RWPE2 (cell line): ENCODE measurements at regions not wholly inside any gene's neighbourhood (a gene's known extent, or its start where the extent isn't known, plus 50 kb on each side); places are given as distances from the start of the nearest gene placed in this dataset.

Experiments
- ATAC-seq: fragments of 200-7000 bp; cut with Tn5 transposase; 3 replicates; pipeline ENCODE4 v1.9.1; 2021; ENCODE audit warnings: low read depth
- DNase-seq: peaks from one replicate; pipeline ENCODE4 v3.0.0-alpha.2; 2020; ENCODE audit warnings: low spot score
- H3K27ac ChIP-seq: fragments of 450-650 bp; 2 replicates; pipeline ENCODE4 v1.5.1; 2017; ENCODE audit warnings: mild to moderate bottlenecking; ENCODE audit not compliant: poor library complexity, severe bottlenecking
- H3K27me3 ChIP-seq: fragments of 250-450 bp; sonication (Bioruptor Pico); 2 replicates; pipeline ENCODE4 v1.5.1; 2021; ENCODE audit warnings: mild to moderate bottlenecking, moderate library complexity; ENCODE audit not compliant: insufficient read depth, poor library complexity, severe bottlenecking
- H3K36me3 ChIP-seq: fragments of 250-450 bp; sonication (Bioruptor Pico); 2 replicates; pipeline ENCODE4 v1.5.1; 2020; ENCODE audit warnings: low read depth, mild to moderate bottlenecking, moderate library complexity
- H3K4me1 ChIP-seq: fragments of 250-450 bp; sonication (Bioruptor Pico); 2 replicates; pipeline ENCODE4 v1.5.1; 2021; ENCODE audit warnings: mild to moderate bottlenecking, moderate library complexity; ENCODE audit not compliant: insufficient read depth, poor library complexity, severe bottlenecking
- H3K4me3 ChIP-seq: fragments of 250-450 bp; sonication (Bioruptor Pico); 2 replicates; pipeline ENCODE4 v1.5.1; 2021; ENCODE audit warnings: mild to moderate bottlenecking, moderate library complexity; ENCODE audit not compliant: severe bottlenecking
- H3K9me3 ChIP-seq: fragments of 250-450 bp; sonication (Bioruptor Pico); 2 replicates; pipeline ENCODE4 v1.5.1; 2021; ENCODE audit warnings: mild to moderate bottlenecking, moderate library complexity; ENCODE audit not compliant: severe bottlenecking
- TF ChIP-seq, protein P1 (sequence below): fragments of 450-650 bp; IDR thresholded peaks from one replicate; pipeline ENCODE4 v1.5.1; 2017; ENCODE audit warnings: mild to moderate bottlenecking, moderate library complexity; ENCODE audit not compliant: poor library complexity, severe bottlenecking

DNA sequence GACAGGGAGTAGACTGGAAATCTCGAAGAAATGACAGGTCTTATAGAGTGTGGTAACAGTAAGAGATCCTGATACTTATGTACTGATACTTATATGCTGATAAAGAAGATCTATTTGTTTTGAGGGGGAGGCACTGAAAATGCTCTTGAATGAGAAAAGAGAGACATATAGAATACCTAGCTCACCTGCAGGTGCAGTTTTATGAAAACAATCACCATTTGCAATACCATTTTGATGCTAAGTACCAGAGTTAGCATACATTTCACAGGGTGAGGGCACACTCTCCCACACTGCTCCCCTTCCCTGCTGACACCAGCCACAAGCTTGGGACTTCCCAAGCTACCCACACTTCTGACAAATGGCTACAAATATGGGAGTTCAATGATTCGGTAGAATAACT is 1490.1 kb upstream of the IGFBP7 start:
- H3K4me1 ChIP-seq, result no peaks in the 10 kb centered on the region
- H3K27me3 ChIP-seq, result no peaks in the 10 kb centered on the region
- ATAC-seq, result no peak
- TF ChIP-seq, protein P1, sequence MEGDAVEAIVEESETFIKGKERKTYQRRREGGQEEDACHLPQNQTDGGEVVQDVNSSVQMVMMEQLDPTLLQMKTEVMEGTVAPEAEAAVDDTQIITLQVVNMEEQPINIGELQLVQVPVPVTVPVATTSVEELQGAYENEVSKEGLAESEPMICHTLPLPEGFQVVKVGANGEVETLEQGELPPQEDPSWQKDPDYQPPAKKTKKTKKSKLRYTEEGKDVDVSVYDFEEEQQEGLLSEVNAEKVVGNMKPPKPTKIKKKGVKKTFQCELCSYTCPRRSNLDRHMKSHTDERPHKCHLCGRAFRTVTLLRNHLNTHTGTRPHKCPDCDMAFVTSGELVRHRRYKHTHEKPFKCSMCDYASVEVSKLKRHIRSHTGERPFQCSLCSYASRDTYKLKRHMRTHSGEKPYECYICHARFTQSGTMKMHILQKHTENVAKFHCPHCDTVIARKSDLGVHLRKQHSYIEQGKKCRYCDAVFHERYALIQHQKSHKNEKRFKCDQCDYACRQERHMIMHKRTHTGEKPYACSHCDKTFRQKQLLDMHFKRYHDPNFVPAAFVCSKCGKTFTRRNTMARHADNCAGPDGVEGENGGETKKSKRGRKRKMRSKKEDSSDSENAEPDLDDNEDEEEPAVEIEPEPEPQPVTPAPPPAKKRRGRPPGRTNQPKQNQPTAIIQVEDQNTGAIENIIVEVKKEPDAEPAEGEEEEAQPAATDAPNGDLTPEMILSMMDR, result no peak
- no peak overlapping the region for H3K4me3 ChIP-seq
- no peaks in the 10 kb centered on the region for H3K36me3 ChIP-seq
- DNase-seq, result no peak
- H3K9me3 ChIP-seq, result no peaks in the 10 kb centered on the region
- H3K27ac ChIP-seq, result no peak overlapping the region

DNA sequence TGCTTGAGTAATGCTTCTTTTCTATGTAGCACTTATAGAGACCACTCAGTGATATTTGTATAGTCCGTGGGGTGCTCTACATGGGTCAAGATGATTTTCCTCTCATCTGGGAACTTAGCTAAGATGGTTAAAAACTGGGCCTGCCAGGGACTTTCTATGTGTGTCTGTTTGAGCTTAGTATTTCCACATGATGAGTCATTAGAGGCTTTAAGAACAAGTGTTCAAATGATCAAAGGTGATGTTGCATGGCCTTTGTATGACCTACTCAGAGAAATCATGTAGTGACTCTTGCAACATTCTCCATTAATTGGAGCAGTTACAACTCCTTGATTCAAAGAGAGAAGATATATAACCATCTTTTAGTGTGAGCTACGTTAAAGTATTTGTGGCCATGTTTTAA is 1480.5 kb upstream of the IGFBP7 start:
- no peak overlapping the region for H3K27ac ChIP-seq
- TF ChIP-seq, protein P1, result no peak
- H3K27me3 ChIP-seq, result no peaks in the 10 kb centered on the region
- H3K4me1 ChIP-seq, result no peaks in the 10 kb centered on the region
- no peaks in the 10 kb centered on the region for H3K36me3 ChIP-seq
- H3K9me3 ChIP-seq, result no peaks in the 10 kb centered on the region
- no peak overlapping the region for H3K4me3 ChIP-seq
- ATAC-seq, result 0 out of 3 replicates have a peak, but pooled peaks have one; percentile 36
- no peak for DNase-seq

DNA sequence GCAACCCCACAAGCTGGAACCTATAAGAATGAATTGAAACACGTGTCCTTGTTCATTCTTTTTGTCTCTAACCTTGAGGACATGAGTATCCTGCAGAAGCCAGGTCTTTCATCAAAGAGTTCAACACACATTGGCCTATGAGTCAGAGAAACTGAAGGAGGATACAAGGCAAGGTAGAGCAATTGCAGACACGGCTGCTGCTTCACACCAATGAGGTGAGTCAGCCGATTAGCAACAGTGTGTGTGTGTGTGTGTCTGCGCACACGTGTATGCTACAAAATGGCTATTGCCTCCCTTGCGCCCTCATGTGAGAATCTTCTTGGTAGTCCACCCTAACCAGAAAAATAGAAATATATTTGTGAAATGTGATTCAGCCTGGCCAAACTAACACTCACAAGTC is 1477.7 kb upstream of the IGFBP7 start:
- H3K9me3 ChIP-seq, result no peaks in the 10 kb centered on the region
- peak; percentile 27 for DNase-seq
- peak; percentile 40; the same call in 1 of the 3 replicates for ATAC-seq
- H3K27ac ChIP-seq, result no peak overlapping the region
- TF ChIP-seq, protein P1, result no peak
- H3K36me3 ChIP-seq, result no peaks in the 10 kb centered on the region
- H3K4me3 ChIP-seq, result no peak overlapping the region
- H3K4me1 ChIP-seq, result no peaks in the 10 kb centered on the region
- H3K27me3 ChIP-seq, result no peaks in the 10 kb centered on the region

DNA sequence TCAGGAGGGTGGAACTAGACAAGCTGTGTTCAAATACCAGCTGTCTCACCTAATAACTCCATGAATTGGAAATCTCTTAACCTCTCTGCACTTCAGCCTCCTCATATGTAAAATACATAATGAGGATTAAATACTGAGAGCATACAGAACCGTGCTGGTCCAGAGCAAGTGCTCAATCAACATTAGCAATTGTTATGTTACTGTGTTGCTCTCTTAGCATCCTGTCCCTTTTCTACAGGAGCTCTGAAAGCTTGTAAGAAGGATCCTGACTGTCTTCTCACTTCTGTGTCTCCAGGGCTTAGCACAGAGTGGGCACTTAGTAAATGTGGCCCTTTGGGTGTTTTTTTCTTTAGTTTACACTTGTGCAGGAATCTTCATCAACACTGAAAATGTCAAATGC is 1456.1 kb upstream of the IGFBP7 start:
- no peaks in the 10 kb centered on the region for H3K4me1 ChIP-seq
- DNase-seq, result no peak
- H3K9me3 ChIP-seq, result no peaks in the 10 kb centered on the region
- no peaks in the 10 kb centered on the region for H3K36me3 ChIP-seq
- TF ChIP-seq, protein P1, result no peak
- no peak overlapping the region for H3K4me3 ChIP-seq
- no peak overlapping the region for H3K27ac ChIP-seq
- H3K27me3 ChIP-seq, result no peaks in the 10 kb centered on the region
- ATAC-seq, result no peak

DNA sequence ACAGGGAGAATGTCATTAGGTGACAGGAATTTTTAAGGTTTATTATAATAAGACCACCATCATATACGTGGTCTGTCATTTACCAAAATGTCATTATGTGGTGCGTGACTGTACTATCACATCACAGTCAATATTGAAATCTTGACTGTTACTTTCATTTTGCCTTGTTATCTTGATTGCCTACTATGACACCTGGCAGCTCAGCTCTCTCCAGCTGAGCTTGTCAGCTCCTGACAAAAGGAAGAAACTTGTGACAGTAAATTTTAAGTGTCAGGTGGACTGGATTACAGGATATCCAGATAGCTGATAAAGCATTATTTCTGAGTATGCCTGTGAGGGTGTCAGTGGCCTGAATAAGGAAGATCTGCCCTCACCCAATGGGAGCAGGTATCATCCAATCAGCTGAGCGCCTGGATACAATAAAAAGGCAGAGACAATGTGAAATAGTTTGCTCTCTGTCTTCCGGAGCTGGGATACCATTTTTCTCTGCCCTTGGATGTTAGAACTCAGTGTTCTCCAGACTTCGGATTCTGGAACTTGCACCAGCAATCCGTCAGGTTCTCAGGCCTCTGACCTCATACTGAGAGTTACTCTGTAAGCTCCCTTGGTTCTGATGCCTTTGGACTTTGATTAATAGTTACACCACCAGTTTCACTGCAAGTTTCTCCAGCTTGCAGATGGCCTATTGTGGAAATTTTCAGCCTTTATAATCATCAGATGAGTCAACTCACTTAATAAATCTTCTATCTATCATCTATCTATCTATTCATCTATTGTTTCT is 1454.7 kb upstream of the IGFBP7 start:
- H3K9me3 ChIP-seq, result no peaks in the 10 kb centered on the region
- DNase-seq, result no peak
- no peak overlapping the region for H3K4me3 ChIP-seq
- ATAC-seq, result no peak
- H3K36me3 ChIP-seq, result no peaks in the 10 kb centered on the region
- TF ChIP-seq, protein P1, result no peak
- no peaks in the 10 kb centered on the region for H3K27me3 ChIP-seq
- H3K4me1 ChIP-seq, result no peaks in the 10 kb centered on the region
- H3K27ac ChIP-seq, result no peak overlapping the region
